Activated CD4-positive, alpha-beta memory T cell treated with anti-CD3 and anti-CD28 coated beads for 36 hours (primary cell): ENCODE measurements at regions not wholly inside any gene's neighbourhood (a gene's known extent, or its start where the extent isn't known, plus 50 kb on each side); places are given as distances from the start of the nearest gene placed in this dataset.

ENCODE experiments used
- CTCF ChIA-PET: fragments of 350-600 bp; sonication (Branson Sonifier 250); formaldehyde crosslinking; loops from one replicate; lab custom pipeline; 2021; ENCODE audit warnings: antibody characterized with exemption, inconsistent platforms; lab: Charles Lee
- POLR2A ChIA-PET: fragments of 350-600 bp; sonication (Branson Sonifier 250); formaldehyde crosslinking; loops from one replicate; lab custom pipeline; 2021; ENCODE audit warnings: antibody characterized with exemption; lab: Charles Lee
- DNase-seq: peaks from one replicate; pipeline ENCODE4 v3.0.0-alpha.2; 2020
- H3K27ac Mint-ChIP-seq: one replicate; pipeline ENCODE4 v1.8.0; 2021; ENCODE audit warnings: mixed read lengths
- H3K27me3 Mint-ChIP-seq: one replicate; pipeline ENCODE4 v1.8.0; 2021; ENCODE audit warnings: mixed read lengths
- H3K36me3 Mint-ChIP-seq: one replicate; pipeline ENCODE4 v1.8.0; 2021; ENCODE audit warnings: mixed read lengths
- H3K4me1 Mint-ChIP-seq: one replicate; pipeline ENCODE4 v1.8.0; 2021; ENCODE audit warnings: low read depth, mixed read lengths
- H3K4me3 Mint-ChIP-seq: one replicate; pipeline ENCODE4 v1.8.0; 2021; ENCODE audit warnings: mild to moderate bottlenecking, mixed read lengths
- H3K9me3 Mint-ChIP-seq: one replicate; pipeline ENCODE4 v1.8.0; 2021; ENCODE audit warnings: mixed read lengths
- intact Hi-C: fragments of 100-400 bp; cut with micrococcal nuclease; formaldehyde crosslinking; loops from one replicate; pipeline ENCODE4 v1.15.1; 2023

DNA sequence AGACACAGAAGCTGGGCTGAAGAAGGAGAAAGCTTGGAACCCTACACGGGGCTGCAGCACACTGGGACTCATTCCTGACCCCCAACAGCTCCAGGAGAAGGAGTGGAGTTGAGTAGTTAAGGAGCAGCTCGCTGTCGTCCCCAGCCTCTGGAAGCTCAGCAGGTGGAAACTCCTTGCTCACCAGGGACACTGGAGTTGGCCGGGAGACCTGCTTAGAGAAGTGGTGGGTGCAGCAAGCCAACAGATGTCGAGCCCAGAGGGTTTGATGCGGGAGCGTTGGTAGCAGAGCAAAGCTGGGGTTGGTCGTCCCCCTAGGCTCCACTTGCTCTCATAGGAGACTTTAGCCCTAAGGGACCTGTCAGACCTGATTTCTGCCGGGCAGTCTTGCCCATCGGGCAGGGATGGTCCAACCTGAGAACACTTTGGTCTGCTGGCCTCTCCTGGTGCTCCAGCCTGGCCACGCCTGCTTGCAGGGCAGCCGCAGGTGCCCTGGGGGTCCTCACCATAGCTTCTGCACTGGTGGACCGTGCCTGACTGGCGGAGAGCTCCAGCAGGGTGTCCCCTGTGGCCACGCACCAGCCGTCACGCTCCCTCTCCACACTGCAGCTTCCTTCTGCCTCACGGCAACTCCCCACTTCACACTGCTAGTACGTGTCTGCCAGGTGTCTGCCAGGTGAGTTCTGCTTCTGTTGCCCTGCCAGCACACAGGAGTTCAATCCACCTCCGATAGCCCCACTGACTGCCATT lies 353.7 kb downstream of the GASK1B start:
- H3K27me3 Mint-ChIP-seq, result no peaks in the 10 kb centered on the region
- no peak for DNase-seq
- no peaks in the 10 kb centered on the region for H3K36me3 Mint-ChIP-seq
- no peak overlapping the region for H3K4me3 Mint-ChIP-seq
- CTCF ChIA-PET, result no interaction called here
- peaks cover 10% of the 10 kb centered on the region for H3K9me3 Mint-ChIP-seq
- intact Hi-C loops, result no loop called here
- POLR2A ChIA-PET, result no interaction called here
- H3K27ac Mint-ChIP-seq, result no peak overlapping the region
- H3K4me1 Mint-ChIP-seq, result no peaks in the 10 kb centered on the region

DNA sequence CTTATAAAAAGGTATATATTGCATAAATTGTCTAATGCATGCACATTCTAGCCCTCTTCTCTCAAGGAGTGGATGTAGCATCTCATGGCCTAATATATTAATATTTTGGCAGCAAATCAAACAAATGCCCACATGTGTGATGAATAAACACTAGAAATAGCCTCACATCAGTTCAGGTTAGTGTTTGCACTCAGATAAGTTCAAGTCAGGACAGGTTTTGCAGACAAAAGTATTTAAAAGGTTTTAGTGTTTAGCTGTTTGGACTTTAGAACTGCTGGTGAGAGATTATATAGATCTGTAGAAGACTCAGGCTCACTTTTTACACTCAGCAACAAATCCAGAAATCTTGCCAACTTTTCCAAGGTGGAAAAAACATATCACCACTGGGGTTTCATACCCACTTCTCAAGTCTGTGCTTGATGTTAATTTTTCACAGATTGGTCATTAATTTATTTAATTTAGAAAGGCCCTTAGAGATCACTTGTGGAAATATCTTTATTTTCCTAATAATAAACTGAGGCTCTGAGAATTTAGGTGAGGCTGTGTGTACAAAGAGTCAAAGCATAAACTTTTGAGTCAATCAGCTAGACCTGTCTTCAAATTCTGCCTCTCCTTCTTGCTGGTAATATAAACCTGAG lies 362.6 kb downstream of the GASK1B start:
- ChIA-PET POLR2A (no interaction called here), CTCF (no interaction called here)
- DNase-seq, result no peak
- H3K4me3 Mint-ChIP-seq, result no peak overlapping the region
- no peak overlapping the region for H3K27ac Mint-ChIP-seq
- H3K9me3 Mint-ChIP-seq, result peaks cover 2% of the 10 kb centered on the region
- intact Hi-C loops, result no loop called here
- no peaks in the 10 kb centered on the region for H3K4me1 Mint-ChIP-seq
- no peaks in the 10 kb centered on the region for H3K27me3 Mint-ChIP-seq
- no peaks in the 10 kb centered on the region for H3K36me3 Mint-ChIP-seq

DNA sequence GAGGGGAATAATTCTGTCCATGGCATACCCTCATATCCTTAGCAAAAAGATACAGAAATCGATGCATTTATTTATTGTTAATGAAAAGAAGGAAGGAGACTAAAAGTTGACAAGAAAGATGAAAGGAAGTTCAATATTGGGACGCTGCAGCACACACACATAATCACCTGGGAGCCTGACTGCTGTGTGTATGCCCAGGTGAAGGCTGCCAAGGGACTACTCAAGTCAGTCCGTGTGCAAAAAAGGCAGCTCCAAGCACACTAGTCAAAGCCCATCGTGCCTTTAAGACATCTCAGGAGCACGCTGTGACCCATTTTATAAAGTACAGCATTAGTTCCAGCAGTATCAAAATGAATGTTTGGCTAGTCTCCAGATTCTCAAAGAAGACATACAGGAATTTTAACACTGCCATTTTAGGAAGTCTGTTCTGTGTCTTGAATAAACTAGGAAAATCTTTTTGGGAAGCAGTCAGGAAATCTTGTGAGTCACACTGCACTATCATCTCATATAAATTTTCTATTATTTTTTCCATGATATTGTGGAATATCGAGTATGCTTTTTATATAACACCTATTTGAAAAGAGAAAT lies 363.9 kb downstream of the GASK1B start:
- ChIA-PET CTCF (no interaction called here), POLR2A (no interaction called here)
- peaks cover 2% of the 10 kb centered on the region for H3K9me3 Mint-ChIP-seq
- H3K27me3 Mint-ChIP-seq, result no peaks in the 10 kb centered on the region
- H3K36me3 Mint-ChIP-seq, result no peaks in the 10 kb centered on the region
- DNase-seq, result no peak
- no peaks in the 10 kb centered on the region for H3K4me1 Mint-ChIP-seq
- H3K4me3 Mint-ChIP-seq, result no peak overlapping the region
- no peak overlapping the region for H3K27ac Mint-ChIP-seq
- intact Hi-C loops, result no loop called here

DNA sequence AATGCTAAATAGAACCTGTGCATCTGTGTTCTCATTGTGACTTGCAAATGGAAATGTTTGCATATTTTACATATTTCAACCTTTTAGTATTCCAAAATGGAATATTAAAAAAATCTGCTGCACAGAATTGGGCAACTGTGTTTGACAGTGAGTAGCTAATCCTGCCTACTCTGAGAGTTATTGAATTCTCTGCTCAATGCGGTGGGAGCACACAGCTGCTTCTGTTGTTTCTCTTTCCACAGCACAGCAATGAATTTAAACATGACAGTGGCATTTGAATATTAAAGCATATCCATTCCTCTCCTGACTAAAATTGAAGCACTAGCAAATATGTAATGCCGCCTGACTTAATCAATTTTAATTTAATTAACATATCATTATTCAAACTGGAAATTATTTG lies 366.6 kb downstream of the GASK1B start:
- intact Hi-C loops, result no loop called here
- no peaks in the 10 kb centered on the region for H3K27me3 Mint-ChIP-seq
- peaks cover 5% of the 10 kb centered on the region for H3K9me3 Mint-ChIP-seq
- no peaks in the 10 kb centered on the region for H3K4me1 Mint-ChIP-seq
- ChIA-PET POLR2A (no interaction called here), CTCF (no interaction called here)
- H3K27ac Mint-ChIP-seq, result no peak overlapping the region
- DNase-seq, result no peak
- H3K36me3 Mint-ChIP-seq, result no peaks in the 10 kb centered on the region
- H3K4me3 Mint-ChIP-seq, result no peak overlapping the region

DNA sequence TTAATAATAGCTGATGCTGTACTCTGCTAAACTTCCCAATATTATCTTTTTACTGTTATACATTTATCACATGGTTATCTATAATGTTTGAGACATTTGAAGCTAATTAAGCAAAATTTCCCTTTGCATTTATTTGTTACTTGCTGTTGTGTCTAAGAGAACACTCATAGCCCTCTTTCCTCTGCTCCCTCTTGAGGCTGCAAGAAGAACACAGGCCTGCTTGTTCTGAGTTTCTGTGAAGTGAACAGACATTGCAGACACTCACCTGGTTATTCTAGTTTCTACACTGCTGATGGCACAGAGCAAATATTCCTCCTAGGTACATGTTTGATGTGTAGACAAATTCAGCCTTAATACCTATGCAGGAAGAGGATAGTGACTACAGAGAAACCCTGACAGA lies 367.8 kb downstream of the GASK1B start:
- Mint-ChIP-seq H3K9me3 (peaks cover 6% of the 10 kb centered on the region), H3K36me3 (no peaks in the 10 kb centered on the region), H3K4me3 (no peak overlapping the region), H3K27ac (no peak overlapping the region), H3K27me3 (no peaks in the 10 kb centered on the region), H3K4me1 (no peaks in the 10 kb centered on the region)
- CTCF ChIA-PET, result no interaction called here
- no peak for DNase-seq
- intact Hi-C loops, result no loop called here
- POLR2A ChIA-PET, result no interaction called here

DNA sequence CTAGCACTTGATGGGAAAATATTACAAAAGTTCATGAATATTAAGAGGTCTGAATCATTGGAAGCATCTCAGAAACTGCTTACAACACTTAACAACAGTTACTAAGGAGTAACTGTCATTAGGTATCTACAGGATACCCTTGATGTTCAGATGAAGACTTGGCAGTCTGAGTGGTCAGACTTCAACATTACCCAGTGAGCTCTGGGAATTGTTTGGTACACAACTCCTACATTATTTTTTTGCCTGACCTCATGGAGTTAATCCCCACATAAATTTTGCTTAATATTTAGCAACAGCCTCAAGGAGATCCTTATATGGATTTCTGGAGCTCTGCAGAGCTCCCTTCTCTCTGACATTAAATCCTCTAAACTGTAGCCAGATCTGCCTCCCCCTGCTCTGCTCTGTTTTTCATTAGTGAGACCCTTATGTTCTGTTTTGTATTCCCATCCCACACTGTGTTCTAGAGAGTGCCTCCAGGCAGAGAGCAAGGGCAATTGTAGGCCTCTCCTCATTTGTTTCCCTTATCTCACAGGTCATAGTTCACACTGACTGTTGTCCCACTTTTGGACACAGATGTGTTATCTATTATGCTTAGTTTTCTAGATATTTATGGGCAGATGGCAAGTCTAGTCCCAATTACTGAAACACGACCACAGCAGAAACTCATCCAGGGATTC lies 368.8 kb downstream of the GASK1B start:
- Mint-ChIP-seq H3K36me3 (no peaks in the 10 kb centered on the region), H3K9me3 (peaks cover 6% of the 10 kb centered on the region), H3K4me3 (no peak overlapping the region), H3K27me3 (no peaks in the 10 kb centered on the region), H3K4me1 (no peaks in the 10 kb centered on the region), H3K27ac (no peak overlapping the region)
- ChIA-PET POLR2A (no interaction called here), CTCF (no interaction called here)
- no peak for DNase-seq
- intact Hi-C loops, result no loop called here

DNA sequence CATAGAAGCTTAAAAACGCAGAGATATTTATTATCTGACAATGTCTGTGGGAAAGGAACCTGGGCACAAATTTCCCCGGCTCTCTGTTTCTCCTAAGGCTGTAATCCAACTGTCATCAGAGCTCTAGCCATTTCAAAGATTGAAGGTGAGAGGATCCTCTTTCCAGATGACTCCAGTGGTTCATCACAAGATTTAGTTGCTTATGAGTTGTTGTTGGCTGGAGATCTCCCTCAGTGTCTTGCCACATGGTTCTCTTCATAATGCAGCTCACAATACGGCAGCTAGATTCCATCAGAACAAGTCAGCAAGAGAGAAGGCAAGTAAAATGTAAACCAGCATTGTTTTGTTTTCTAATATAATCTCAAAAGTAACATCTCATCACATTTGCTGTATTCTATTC lies 369.4 kb downstream of the GASK1B start:
- Mint-ChIP-seq H3K36me3 (no peaks in the 10 kb centered on the region), H3K4me1 (no peaks in the 10 kb centered on the region), H3K4me3 (no peak overlapping the region), H3K27me3 (no peaks in the 10 kb centered on the region), H3K27ac (no peak overlapping the region), H3K9me3 (peaks cover 6% of the 10 kb centered on the region)
- DNase-seq, result no peak
- intact Hi-C loops, result no loop called here
- CTCF ChIA-PET, result no interaction called here
- POLR2A ChIA-PET, result no interaction called here

DNA sequence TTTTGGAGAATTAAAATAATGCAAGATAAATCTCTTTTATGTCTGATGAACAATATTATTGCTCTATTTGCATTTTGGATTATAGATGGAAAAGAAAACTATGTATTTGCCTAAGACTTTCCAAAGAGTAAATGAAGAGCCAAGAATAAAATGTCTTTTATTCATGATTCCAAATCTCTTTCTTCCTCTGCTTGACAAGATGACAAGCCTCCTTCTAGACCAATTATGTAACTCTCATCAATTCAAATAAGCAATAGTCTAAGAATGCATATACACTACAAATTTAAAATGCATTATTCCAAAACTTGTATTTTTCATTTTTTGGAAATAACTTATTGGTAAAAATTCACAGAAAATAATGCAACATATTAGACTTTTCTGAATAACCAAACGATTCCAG lies 377.3 kb downstream of the GASK1B start:
- Mint-ChIP-seq H3K27ac (no peak overlapping the region), H3K27me3 (no peaks in the 10 kb centered on the region), H3K4me1 (no peaks in the 10 kb centered on the region), H3K36me3 (no peaks in the 10 kb centered on the region), H3K4me3 (no peak overlapping the region), H3K9me3 (no peaks in the 10 kb centered on the region)
- intact Hi-C loops, result no loop called here
- DNase-seq, result no peak
- ChIA-PET CTCF (no interaction called here), POLR2A (no interaction called here)

DNA sequence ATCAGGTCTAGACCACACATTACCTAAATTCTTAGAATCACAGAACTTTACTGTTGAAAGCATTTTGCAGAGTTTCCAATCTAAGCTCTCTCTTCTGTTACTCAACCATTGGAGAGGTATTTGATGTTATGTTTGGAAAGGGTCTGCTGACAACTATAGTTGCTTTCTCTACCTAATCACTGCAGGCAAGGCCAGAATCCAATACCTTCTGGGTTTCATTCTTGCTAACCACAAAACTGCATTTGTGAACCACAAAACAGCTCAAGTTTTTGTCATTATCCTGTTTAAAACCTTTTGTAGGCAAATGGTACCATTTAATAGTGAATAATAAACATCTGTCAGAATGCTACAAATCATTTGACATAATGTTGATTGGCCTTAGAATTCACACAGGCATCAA lies 380.1 kb downstream of the GASK1B start:
- Mint-ChIP-seq H3K27me3 (no peaks in the 10 kb centered on the region), H3K9me3 (no peaks in the 10 kb centered on the region)
- intact Hi-C loops, result no loop called here

DNA sequence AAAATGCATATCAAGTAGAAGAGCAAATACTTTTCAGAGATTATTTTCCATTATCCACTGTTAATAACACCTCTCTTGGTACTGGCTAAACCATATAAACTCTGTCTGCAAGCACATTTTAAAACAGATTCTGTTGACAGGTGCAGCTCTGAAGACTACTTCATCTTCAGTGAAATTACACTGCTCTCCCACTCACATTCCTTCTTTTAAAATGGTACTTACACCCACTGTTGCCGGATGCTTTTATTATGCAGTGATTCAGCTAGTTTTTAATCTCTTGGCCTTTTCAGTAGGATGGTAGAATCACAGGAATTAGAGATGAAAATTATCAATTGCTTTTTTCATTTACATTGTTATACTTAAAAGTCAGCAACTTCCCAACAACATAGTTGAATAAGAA lies 381.6 kb downstream of the GASK1B start:
- ChIA-PET POLR2A (no interaction called here), CTCF (no interaction called here)
- DNase-seq, result no peak
- Mint-ChIP-seq H3K4me1 (no peaks in the 10 kb centered on the region), H3K36me3 (no peaks in the 10 kb centered on the region), H3K4me3 (no peak overlapping the region), H3K27ac (no peak overlapping the region), H3K9me3 (peaks cover 2% of the 10 kb centered on the region), H3K27me3 (no peaks in the 10 kb centered on the region)
- intact Hi-C loops, result no loop called here

More for the DNA sequence above, 380.1 kb downstream of the GASK1B start:
- POLR2A ChIA-PET, result no interaction called here
- Mint-ChIP-seq H3K36me3 (no peaks in the 10 kb centered on the region), H3K4me1 (no peaks in the 10 kb centered on the region), H3K27ac (no peak overlapping the region), H3K4me3 (no peak overlapping the region)
- CTCF ChIA-PET, result no interaction called here
- DNase-seq, result no peak

DNA sequence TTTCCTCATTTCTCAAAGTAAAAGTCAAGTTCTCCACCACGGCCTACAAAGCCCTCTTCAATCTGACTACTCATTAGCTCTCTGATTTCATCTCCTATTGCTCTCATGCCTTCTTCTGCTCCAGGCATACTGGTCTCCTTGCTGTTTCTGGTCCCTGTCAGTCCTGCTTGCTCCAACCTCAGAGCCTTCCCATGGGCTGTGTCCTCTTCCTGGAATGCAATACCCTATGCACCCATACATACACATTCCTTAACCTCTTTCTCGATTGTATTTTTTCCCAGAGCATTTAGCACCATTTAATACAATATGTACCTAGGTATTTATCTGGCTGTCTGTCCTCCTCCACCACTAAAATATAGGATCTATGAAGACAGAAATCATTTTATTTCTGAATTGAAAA lies 385.2 kb downstream of the GASK1B start:
- DNase-seq, result no peak
- ChIA-PET POLR2A (no interaction called here), CTCF (no interaction called here)
- no peak overlapping the region for H3K4me3 Mint-ChIP-seq
- no peak overlapping the region for H3K27ac Mint-ChIP-seq
- H3K36me3 Mint-ChIP-seq, result no peaks in the 10 kb centered on the region
- peaks cover 2% of the 10 kb centered on the region for H3K9me3 Mint-ChIP-seq
- intact Hi-C loops, result no loop called here
- H3K4me1 Mint-ChIP-seq, result no peaks in the 10 kb centered on the region
- H3K27me3 Mint-ChIP-seq, result no peaks in the 10 kb centered on the region

DNA sequence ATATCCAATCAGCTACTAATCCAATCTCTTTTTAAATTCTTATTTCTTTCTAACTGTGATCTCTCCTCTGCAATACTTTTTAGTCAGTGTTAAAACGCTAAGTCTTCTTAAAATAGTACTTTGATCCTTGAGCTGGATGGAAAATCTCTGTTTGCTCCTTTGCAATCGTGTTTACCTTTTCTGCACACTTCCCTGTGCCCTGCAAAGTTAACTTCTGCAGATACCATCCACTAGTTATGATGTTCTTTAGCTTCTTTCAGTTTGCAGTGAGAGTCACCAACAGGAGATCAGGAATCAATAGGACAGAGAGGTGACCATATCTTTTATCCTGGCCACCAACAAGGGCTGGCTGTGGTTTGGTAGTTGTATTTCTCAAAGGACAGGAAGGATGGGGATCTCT lies 391.5 kb downstream of the GASK1B start:
- Mint-ChIP-seq H3K4me3 (no peak overlapping the region), H3K9me3 (peaks cover 4% of the 10 kb centered on the region), H3K36me3 (no peaks in the 10 kb centered on the region), H3K27me3 (no peaks in the 10 kb centered on the region), H3K4me1 (no peaks in the 10 kb centered on the region), H3K27ac (no peak overlapping the region)
- CTCF ChIA-PET, result no interaction called here
- POLR2A ChIA-PET, result no interaction called here
- DNase-seq, result no peak
- intact Hi-C loops, result no loop called here
